ENCODE measurements at regions not wholly inside any gene's neighbourhood (a gene's known extent, or its start where the extent isn't known, plus 50 kb on each side); places are given as distances from the start of the nearest gene placed in this dataset.

DNA sequence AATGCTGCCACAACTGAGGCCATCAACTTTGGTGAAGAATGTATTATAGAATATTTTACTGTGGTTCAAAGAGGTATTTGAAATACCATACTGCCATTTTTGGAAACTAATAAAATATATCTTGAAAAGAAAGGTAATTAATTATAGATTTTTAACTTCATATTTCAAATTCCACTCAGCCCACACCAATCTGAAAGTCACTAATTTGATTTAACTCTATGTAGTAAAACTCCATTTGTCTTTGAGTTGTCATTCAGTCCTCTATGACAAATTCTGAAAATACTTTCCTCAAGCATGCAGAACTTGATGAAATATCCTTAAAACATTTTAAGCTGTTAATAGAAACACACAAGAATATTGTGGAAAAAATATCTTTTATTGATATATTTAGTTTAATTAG is 1196.7 kb upstream of the CITED2 start:
- Histone ChIP-seq H3K9ac (ENCODE audit: low read length) (no peak overlapping the region), H3K4me3 (ENCODE audit: low read length) (no peak overlapping the region), H3K27me3 (ENCODE audit: insufficient read depth, low read depth, low read length) (no peaks in the 10 kb centered on the region), H3K36me3 (ENCODE audit: insufficient read depth, low read length) (no peaks in the 10 kb centered on the region), H4K20me1 (ENCODE audit: insufficient read depth) (no peaks in the 10 kb centered on the region), H3K9me2 (ENCODE audit: insufficient read depth, low read length) (no peaks in the 10 kb centered on the region), H3K79me2 (replicated peaks; ENCODE audit: insufficient read depth, low read length) (no peaks in the 10 kb centered on the region), H3F3A (ENCODE audit: insufficient read depth, low read length, poor library complexity, severe bottlenecking) (no peaks in the 10 kb centered on the region), H2AFZ (ENCODE audit: low read depth, low read length) (no peak overlapping the region), H3K4me2 (ENCODE audit: low read length) (no peak overlapping the region), H3K27ac (ENCODE audit: low read length) (no peak overlapping the region), H3K9me3 (ENCODE audit: low read length) (no peaks in the 10 kb centered on the region)
- TF ChIP-seq, protein P1, sequence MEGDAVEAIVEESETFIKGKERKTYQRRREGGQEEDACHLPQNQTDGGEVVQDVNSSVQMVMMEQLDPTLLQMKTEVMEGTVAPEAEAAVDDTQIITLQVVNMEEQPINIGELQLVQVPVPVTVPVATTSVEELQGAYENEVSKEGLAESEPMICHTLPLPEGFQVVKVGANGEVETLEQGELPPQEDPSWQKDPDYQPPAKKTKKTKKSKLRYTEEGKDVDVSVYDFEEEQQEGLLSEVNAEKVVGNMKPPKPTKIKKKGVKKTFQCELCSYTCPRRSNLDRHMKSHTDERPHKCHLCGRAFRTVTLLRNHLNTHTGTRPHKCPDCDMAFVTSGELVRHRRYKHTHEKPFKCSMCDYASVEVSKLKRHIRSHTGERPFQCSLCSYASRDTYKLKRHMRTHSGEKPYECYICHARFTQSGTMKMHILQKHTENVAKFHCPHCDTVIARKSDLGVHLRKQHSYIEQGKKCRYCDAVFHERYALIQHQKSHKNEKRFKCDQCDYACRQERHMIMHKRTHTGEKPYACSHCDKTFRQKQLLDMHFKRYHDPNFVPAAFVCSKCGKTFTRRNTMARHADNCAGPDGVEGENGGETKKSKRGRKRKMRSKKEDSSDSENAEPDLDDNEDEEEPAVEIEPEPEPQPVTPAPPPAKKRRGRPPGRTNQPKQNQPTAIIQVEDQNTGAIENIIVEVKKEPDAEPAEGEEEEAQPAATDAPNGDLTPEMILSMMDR (IDR thresholded peaks at IDR 0.05; ENCODE audit: poor library complexity, severe bottlenecking): no peak
- TF ChIP-seq SMC3 (conservative IDR thresholded peaks at IDR 0.05; ENCODE audit: poor library complexity): no peak
- TF ChIP-seq MXI1 (conservative IDR thresholded peaks at IDR 0.05; ENCODE audit: poor library complexity, severe bottlenecking): no peak
- TF ChIP-seq EZH2 (IDR thresholded peaks at IDR 0.05; ENCODE audit: borderline replicate concordance, insufficient read depth, low read length, poor library complexity, severe bottlenecking): no peak

DNA sequence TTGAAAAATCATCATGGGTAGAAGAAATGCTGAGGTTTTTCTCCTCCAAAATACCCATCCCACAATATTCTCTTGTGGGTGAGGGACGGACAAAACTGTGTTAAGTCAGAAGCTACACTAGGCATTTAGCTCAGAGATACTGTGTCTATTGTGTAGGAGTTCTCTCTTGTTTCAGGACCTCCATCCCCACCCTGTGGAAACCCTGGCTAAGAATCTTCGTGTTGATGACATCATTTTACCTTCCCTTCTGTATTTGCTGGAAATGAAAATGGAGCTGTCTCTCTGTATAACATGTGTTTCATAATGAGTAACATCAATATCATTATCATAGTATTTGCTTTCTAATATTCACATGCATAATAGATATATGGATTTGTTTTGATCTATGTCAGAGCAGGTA is 1193.0 kb upstream of the CITED2 start:
- no peak for TF ChIP-seq MXI1 (conservative IDR thresholded peaks at IDR 0.05; ENCODE audit: poor library complexity, severe bottlenecking)
- TF ChIP-seq POLR2AphosphoS5 (IDR thresholded peaks at IDR 0.05): no peak
- TF ChIP-seq, protein P2, sequence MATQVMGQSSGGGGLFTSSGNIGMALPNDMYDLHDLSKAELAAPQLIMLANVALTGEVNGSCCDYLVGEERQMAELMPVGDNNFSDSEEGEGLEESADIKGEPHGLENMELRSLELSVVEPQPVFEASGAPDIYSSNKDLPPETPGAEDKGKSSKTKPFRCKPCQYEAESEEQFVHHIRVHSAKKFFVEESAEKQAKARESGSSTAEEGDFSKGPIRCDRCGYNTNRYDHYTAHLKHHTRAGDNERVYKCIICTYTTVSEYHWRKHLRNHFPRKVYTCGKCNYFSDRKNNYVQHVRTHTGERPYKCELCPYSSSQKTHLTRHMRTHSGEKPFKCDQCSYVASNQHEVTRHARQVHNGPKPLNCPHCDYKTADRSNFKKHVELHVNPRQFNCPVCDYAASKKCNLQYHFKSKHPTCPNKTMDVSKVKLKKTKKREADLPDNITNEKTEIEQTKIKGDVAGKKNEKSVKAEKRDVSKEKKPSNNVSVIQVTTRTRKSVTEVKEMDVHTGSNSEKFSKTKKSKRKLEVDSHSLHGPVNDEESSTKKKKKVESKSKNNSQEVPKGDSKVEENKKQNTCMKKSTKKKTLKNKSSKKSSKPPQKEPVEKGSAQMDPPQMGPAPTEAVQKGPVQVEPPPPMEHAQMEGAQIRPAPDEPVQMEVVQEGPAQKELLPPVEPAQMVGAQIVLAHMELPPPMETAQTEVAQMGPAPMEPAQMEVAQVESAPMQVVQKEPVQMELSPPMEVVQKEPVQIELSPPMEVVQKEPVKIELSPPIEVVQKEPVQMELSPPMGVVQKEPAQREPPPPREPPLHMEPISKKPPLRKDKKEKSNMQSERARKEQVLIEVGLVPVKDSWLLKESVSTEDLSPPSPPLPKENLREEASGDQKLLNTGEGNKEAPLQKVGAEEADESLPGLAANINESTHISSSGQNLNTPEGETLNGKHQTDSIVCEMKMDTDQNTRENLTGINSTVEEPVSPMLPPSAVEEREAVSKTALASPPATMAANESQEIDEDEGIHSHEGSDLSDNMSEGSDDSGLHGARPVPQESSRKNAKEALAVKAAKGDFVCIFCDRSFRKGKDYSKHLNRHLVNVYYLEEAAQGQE (IDR thresholded peaks at IDR 0.05; ENCODE audit: borderline replicate concordance): no peak
- TF ChIP-seq, protein P1 (IDR thresholded peaks at IDR 0.05; ENCODE audit: poor library complexity, severe bottlenecking): no peak
- TF ChIP-seq TAF1 (IDR thresholded peaks at IDR 0.05; ENCODE audit: low read depth): no peak
- no peak for TF ChIP-seq EP300 (conservative IDR thresholded peaks at IDR 0.05; ENCODE audit: poor library complexity, severe bottlenecking)
- no peak for TF ChIP-seq RAD21 (conservative IDR thresholded peaks at IDR 0.05)
- TF ChIP-seq EZH2 (IDR thresholded peaks at IDR 0.05; ENCODE audit: borderline replicate concordance, insufficient read depth, low read length, poor library complexity, severe bottlenecking): no peak
- TF ChIP-seq SMC3 (conservative IDR thresholded peaks at IDR 0.05; ENCODE audit: poor library complexity): no peak
- no peaks in the 10 kb centered on the region for H3K27me3 ChIP-seq (ENCODE audit: insufficient read depth, low read depth, low read length)
- no peaks in the 10 kb centered on the region for H3K9me2 ChIP-seq (ENCODE audit: insufficient read depth, low read length)
- no peaks in the 10 kb centered on the region for H3K36me3 ChIP-seq (ENCODE audit: insufficient read depth, low read length)
- no peak overlapping the region for H2AFZ ChIP-seq (ENCODE audit: low read depth, low read length)
- H3F3A ChIP-seq (ENCODE audit: insufficient read depth, low read length, poor library complexity, severe bottlenecking): no peaks in the 10 kb centered on the region
- no peak overlapping the region for H3K9ac ChIP-seq (ENCODE audit: low read length)
- H3K79me2 ChIP-seq (replicated peaks; ENCODE audit: insufficient read depth, low read length): no peaks in the 10 kb centered on the region
- no peaks in the 10 kb centered on the region for H3K9me3 ChIP-seq (ENCODE audit: low read length)
- no peaks in the 10 kb centered on the region for H4K20me1 ChIP-seq (ENCODE audit: insufficient read depth)
- H3K27ac ChIP-seq (ENCODE audit: low read length): no peak overlapping the region
- H3K4me3 ChIP-seq (ENCODE audit: low read length): no peak overlapping the region
- no peak overlapping the region for H3K4me2 ChIP-seq (ENCODE audit: low read length)

Measured in neural cell (in vitro differentiated cells).